GM19351 (cell line): ENCODE measurements at regions not wholly inside any gene's neighbourhood (a gene's known extent, or its start where the extent isn't known, plus 50 kb on each side); places are given as distances from the start of the nearest gene placed in this dataset.

Experiments used
- ATAC-seq: cut with Tn5 transposase; IDR thresholded peaks from one replicate; pipeline ENCODE4 v1.9.1; 2021; ENCODE audit warnings: mild to moderate bottlenecking, moderate library complexity; ENCODE audit not compliant: unreplicated experiment

- no peak for ATAC-seq
These were observed 214.1 kb downstream of the REEP3 start for GRCh38 chr10:63735305-63735704.

GRCh38 chr10:63738410-63738809, 217.2 kb downstream of the REEP3 start:
- ATAC-seq: no peak

GRCh38 chr10:63744060-63744941, 223.1 kb downstream of the REEP3 start:
- no peak for ATAC-seq

- no peak for ATAC-seq
These were observed 228.7 kb downstream of the REEP3 start for GRCh38 chr10:63749915-63750314.

- ATAC-seq: no peak
These were observed 230.6 kb downstream of the REEP3 start for GRCh38 chr10:63751836-63752235.

- no peak for ATAC-seq
These were observed 231.1 kb downstream of the REEP3 start for GRCh38 chr10:63752318-63752717.

- no peak for ATAC-seq
These were observed 232.6 kb downstream of the REEP3 start for GRCh38 chr10:63753808-63754207.

GRCh38 chr10:63755441-63755840, 234.2 kb downstream of the REEP3 start:
- no peak for ATAC-seq

GRCh38 chr10:63757067-63757466, 235.9 kb downstream of the REEP3 start:
- no peak for ATAC-seq

GRCh38 chr10:63758080-63758479, 236.9 kb downstream of the REEP3 start:
- ATAC-seq: no peak

GRCh38 chr10:63759335-63759734, 238.1 kb downstream of the REEP3 start:
- ATAC-seq: no peak

GRCh38 chr10:63760034-63760707, 239.0 kb downstream of the REEP3 start:
- ATAC-seq: no peak

- no peak for ATAC-seq
These were observed 239.5 kb downstream of the REEP3 start for GRCh38 chr10:63760708-63761047.

GRCh38 chr10:63761243-63761642, 240.0 kb downstream of the REEP3 start:
- ATAC-seq: no peak

GRCh38 chr10:63763744-63764143, 242.5 kb downstream of the REEP3 start:
- no peak for ATAC-seq

GRCh38 chr10:63765126-63765525, 243.9 kb downstream of the REEP3 start:
- ATAC-seq: no peak

GRCh38 chr10:63766745-63767137, 245.5 kb downstream of the REEP3 start:
- no peak for ATAC-seq

GRCh38 chr10:63767138-63767801, 246.1 kb downstream of the REEP3 start:
- ATAC-seq: no peak

GRCh38 chr10:63769367-63769766, 248.2 kb downstream of the REEP3 start:
- no peak for ATAC-seq

- no peak for ATAC-seq
These were observed 249.3 kb downstream of the REEP3 start for GRCh38 chr10:63770523-63770922.

- ATAC-seq: no peak
These were observed 251.3 kb downstream of the REEP3 start for GRCh38 chr10:63772491-63772890.

GRCh38 chr10:63773106-63773505, 251.9 kb downstream of the REEP3 start:
- ATAC-seq: no peak
